Esophagus squamous epithelium (tissue), 4 donors: ENCODE measurements at regions not wholly inside any gene's neighbourhood (a gene's known extent, or its start where the extent isn't known, plus 50 kb on each side); places are given as distances from the start of the nearest gene placed in this dataset.

Experiments
- POLR2A ChIP-seq, 4 donors: fragments of 450-650 bp; IDR thresholded peaks; one replicate each; pipeline ENCODE4 v1.6.1; 2017; ENCODE audit warnings: antibody characterized with exemption in 4 of 4, mild to moderate bottlenecking in 4 of 4, moderate library complexity in 3 of 4
- TF ChIP-seq, protein P1 (sequence below), 6 experiments: fragments of 450-650 bp in 4 of 6; fragments of 200-600 bp in 2 of 6; sonication (generic) in 2 of 6; IDR thresholded peaks; one replicate each; pipeline ENCODE4 v1.5.1; 2016 to 2019; ENCODE audit warnings: antibody characterized with exemption in 6 of 6, mild to moderate bottlenecking in 4 of 6, moderate library complexity in 4 of 6

DNA sequence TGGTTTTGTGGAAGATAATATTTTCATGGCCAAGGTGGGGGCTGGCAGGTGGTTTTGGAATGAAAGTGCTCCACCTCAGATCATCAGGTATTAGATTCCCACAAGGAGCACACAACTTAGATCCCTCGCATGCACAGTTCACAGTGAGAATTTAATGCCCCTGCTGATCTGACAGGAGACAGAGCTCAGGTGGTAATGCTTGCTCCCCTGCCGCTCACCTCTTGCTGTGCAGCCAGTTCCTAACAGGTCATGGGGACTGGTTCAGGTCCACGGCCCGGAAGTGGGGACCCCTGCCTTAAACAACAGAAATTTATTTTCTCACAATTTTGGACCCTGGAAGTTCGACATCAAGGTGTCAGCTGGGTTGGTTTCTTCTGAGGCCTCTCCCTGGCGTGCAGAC, 668.7 kb upstream of the ZNF608 start:
- TF ChIP-seq, protein P1, sequence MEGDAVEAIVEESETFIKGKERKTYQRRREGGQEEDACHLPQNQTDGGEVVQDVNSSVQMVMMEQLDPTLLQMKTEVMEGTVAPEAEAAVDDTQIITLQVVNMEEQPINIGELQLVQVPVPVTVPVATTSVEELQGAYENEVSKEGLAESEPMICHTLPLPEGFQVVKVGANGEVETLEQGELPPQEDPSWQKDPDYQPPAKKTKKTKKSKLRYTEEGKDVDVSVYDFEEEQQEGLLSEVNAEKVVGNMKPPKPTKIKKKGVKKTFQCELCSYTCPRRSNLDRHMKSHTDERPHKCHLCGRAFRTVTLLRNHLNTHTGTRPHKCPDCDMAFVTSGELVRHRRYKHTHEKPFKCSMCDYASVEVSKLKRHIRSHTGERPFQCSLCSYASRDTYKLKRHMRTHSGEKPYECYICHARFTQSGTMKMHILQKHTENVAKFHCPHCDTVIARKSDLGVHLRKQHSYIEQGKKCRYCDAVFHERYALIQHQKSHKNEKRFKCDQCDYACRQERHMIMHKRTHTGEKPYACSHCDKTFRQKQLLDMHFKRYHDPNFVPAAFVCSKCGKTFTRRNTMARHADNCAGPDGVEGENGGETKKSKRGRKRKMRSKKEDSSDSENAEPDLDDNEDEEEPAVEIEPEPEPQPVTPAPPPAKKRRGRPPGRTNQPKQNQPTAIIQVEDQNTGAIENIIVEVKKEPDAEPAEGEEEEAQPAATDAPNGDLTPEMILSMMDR (IDR thresholded peaks at IDR 0.05) = no peak
- TF ChIP-seq POLR2A (IDR thresholded peaks at IDR 0.05) = no peak
